ENCODE measurements at regions not wholly inside any gene's neighbourhood (a gene's known extent, or its start where the extent isn't known, plus 50 kb on each side); places are given as distances from the start of the nearest gene placed in this dataset.
"Not testable (repeated sequence)": the region's sequence is repeated elsewhere in the genome, so short reads cannot be mapped to it uniquely, and the experiment has no call there.

GRCh38 chr6:27544612-27545260, 71.8 kb upstream of the ZNF184 start:
- Histone ChIP-seq H3K4me3 (peak overlapping the region; percentile 38), H3K4me1 (peaks cover 8% of the 10 kb centered on the region), H3K9me3 (replicated peaks) (peaks cover 8% of the 10 kb centered on the region), H3K36me3 (no peaks in the 10 kb centered on the region), H3K27me3 (ENCODE audit: low read depth) (peaks cover 97% of the 10 kb centered on the region), H3K27ac (replicated peaks) (no peak overlapping the region)
- intact Hi-C loops (cut with micrococcal nuclease): no loop called here
- DNase-seq: no peak
- TF ChIP-seq CTCF (IDR thresholded peaks at IDR 0.05; ENCODE audit: borderline replicate concordance): no peak

DNA sequence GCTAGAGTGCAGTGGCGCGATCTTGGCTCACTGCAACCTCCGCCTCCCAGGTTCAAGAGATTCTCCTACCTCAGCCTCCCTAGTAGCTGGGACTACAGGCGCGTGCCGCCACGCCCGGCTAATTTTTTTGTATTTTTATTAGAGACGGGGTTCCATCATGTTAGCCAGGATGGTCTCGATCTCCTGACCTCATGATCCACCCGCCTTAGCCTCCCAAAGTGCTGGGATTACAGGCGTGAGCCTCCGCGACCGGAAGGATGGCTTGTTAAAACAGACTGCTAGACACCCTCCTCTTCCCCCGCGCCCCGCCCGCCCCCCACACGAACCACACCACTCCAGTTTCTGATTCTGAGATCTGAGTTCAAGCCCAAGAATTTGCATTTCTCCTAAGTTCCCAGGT, 71.2 kb upstream of the ZNF184 start:
- DNase-seq; H3K9me3 ChIP-seq (replicated peaks); H3K4me1 ChIP-seq; H3K36me3 ChIP-seq; H3K27ac ChIP-seq (replicated peaks); intact Hi-C loops (cut with micrococcal nuclease): not testable (repeated sequence)
- peak overlapping the region; percentile 38 for H3K4me3 ChIP-seq
- peaks cover 97% of the 10 kb centered on the region for H3K27me3 ChIP-seq (ENCODE audit: low read depth)

GRCh38 chr6:27542485-27542884, 69.6 kb upstream of the ZNF184 start:
- Histone ChIP-seq H3K4me1 (peaks cover 8% of the 10 kb centered on the region), H3K27me3 (ENCODE audit: low read depth) (peaks cover 97% of the 10 kb centered on the region), H3K4me3 (no peak overlapping the region), H3K36me3 (no peaks in the 10 kb centered on the region), H3K27ac (replicated peaks) (no peak overlapping the region), H3K9me3 (replicated peaks) (peaks cover 8% of the 10 kb centered on the region)
- TF ChIP-seq CTCF (IDR thresholded peaks at IDR 0.05; ENCODE audit: borderline replicate concordance): no peak
- DNase-seq: no peak
- intact Hi-C loops (cut with micrococcal nuclease): no loop called here

DNA sequence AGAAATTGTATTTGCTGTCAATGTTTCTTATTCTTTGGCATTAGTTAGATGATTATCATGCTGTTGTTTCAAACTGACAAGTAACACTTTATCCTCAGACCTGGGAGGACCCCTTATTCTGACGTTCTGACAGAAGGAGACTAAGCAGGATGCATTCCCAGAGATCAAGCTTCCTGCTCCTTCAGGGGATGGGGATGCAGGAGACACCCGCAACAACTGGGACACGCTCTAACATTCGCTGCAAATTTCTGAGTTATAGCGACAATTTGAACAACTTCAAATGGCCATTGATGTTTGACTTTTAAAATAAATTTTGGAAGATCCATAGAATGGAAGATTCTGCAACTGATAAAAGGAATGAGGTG, 69.0 kb upstream of the ZNF184 start:
- Histone ChIP-seq H3K27ac (replicated peaks) (no peak overlapping the region), H3K36me3 (no peaks in the 10 kb centered on the region), H3K9me3 (replicated peaks) (peaks cover 8% of the 10 kb centered on the region), H3K27me3 (ENCODE audit: low read depth) (peaks cover 97% of the 10 kb centered on the region), H3K4me3 (no peak overlapping the region), H3K4me1 (peaks cover 8% of the 10 kb centered on the region)
- intact Hi-C loops (cut with micrococcal nuclease): no loop called here
- no peak for DNase-seq
- TF ChIP-seq CTCF (IDR thresholded peaks at IDR 0.05; ENCODE audit: borderline replicate concordance): no peak

DNA sequence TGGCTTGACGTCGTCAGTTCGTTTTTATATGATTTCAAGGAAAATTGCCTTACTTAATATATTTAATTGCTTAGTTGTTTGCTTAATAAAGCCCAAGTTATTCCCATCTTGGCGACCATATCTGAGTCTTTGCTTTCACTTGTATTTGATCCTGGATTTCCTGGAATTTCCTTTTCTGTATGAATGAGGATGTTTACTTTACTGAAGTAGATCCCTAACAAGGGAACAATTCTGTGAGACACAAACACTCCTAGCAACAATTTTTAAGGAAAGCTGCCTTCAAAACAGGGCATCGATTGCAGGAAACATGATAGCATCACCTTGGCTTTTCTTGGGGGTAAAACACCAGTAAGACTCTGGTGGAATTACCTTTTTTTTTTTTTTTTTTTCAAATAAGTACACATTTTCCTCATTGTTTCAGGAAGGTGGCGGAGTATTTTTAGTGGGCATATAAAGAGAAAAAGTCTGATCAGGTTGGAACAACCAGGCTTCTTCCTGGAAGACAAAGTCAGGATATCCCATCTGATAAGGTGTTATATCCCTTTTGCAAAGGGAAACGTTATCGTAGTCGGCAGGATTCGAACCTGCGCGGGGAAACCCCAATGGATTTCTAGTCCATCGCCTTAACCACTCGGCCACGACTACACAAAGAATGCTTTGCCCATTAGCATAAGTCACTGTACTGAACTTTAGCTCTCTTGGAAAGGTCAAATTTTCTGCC, 68.5 kb upstream of the ZNF184 start:
- H3K4me1 ChIP-seq: peaks cover 8% of the 10 kb centered on the region
- no peak overlapping the region for H3K27ac ChIP-seq (replicated peaks)
- DNase-seq: no peak
- peaks cover 8% of the 10 kb centered on the region for H3K9me3 ChIP-seq (replicated peaks)
- no peak overlapping the region for H3K4me3 ChIP-seq
- TF ChIP-seq CTCF (IDR thresholded peaks at IDR 0.05; ENCODE audit: borderline replicate concordance): no peak
- intact Hi-C loops (cut with micrococcal nuclease): no loop called here
- H3K36me3 ChIP-seq: no peaks in the 10 kb centered on the region
- peaks cover 97% of the 10 kb centered on the region for H3K27me3 ChIP-seq (ENCODE audit: low read depth)

DNA sequence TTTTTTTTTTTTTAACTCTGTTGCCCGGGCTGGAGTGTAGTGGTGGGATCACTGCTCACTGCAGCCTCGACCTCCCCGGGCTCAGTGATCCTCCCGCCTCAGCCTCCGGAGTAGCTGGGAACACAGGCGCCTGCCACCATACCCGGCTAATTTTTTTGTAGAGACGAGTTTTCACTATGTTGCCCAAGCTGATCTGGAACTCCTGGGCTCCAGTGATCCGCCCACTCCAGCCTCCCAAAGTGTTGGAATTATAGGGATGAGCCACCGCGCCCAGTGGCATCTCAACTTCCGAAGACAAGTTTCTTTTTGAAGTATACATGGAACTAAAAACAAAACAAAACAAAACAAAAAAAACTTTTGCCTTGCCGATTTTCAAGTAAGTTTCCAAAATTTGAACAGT, 66.6 kb upstream of the ZNF184 start:
- Histone ChIP-seq H3K4me3 (no peak overlapping the region), H3K27ac (replicated peaks) (no peak overlapping the region), H3K36me3 (no peaks in the 10 kb centered on the region), H3K9me3 (replicated peaks) (peaks cover 8% of the 10 kb centered on the region), H3K27me3 (ENCODE audit: low read depth) (peaks cover 97% of the 10 kb centered on the region), H3K4me1 (no peaks in the 10 kb centered on the region)
- DNase-seq: no peak
- intact Hi-C loops (cut with micrococcal nuclease): no loop called here
- TF ChIP-seq CTCF (IDR thresholded peaks at IDR 0.05; ENCODE audit: borderline replicate concordance): no peak
